DMS153 treated with DMSO at 0.1 percent for 48 hours (cell line): ENCODE measurements at regions not wholly inside any gene's neighbourhood (a gene's known extent, or its start where the extent isn't known, plus 50 kb on each side); places are given as distances from the start of the nearest gene placed in this dataset.
A peak's percentile ranks its signal among the peaks of the same experiment; 100 is the strongest.
"Not testable (repeated sequence)": the region's sequence is repeated elsewhere in the genome, so short reads cannot be mapped to it uniquely, and the experiment has no call there.

Experiments used
- DNase-seq: peaks from one replicate; lab custom pipeline; 2025; ENCODE audit not compliant: unreplicated experiment; lab: John Stamatoyannopoulos, UW

DNA sequence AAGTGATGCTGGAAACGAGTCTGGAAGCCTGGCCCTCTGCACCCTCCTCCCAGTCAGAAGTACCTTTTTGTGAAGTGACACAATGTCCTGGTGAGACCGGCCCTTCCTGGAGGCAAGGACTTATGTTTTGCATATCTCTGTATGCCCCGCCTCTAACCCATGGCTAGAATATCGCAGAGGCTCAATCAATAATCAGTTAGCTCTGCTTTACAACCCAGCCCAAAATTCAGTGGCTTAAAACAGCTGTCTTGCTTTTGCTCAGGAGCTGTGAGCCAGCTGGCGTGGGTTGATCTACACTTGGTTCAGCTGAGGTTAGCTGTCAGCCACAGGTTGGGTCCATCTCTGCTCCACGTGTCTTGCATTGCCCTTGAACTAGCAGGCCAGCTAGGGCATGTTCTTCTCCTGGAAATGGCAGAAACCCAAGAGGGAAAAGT, 98.8 kb upstream of the METTL14 start:
- no peak for DNase-seq

DNA sequence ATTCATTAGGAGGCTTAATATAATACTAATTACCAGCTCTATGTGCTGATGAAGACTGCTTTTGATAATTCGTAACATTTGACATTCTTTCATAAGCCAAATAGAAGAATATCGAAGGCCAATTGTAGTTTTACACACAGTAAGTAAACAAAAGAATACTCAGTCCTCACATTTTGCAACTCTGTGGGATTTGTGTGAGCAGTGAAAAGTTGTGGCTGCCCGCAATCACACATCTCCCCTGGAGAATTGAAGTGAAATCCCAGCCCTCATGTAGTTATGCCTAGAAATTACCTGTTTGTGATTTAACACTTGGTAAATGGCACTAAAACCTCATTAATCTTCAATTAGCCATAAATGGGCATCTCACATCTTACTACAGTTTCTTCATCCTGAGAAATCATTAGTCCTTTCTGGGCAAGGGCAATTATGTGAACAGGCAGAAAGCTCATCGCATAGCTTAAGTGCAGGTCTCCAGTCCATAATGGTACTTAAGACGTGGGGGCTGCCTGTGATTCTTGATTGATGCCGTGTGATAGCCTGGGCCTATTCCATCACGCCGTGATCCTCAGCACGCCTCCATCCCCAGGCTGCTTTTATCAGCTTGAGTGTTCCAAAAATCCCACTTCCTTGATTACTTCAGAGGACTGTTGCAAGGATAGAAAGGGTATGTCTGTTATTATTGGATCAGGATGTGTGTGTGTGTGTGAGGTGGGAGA, 97.9 kb upstream of the METTL14 start:
- DNase-seq = no peak

DNA sequence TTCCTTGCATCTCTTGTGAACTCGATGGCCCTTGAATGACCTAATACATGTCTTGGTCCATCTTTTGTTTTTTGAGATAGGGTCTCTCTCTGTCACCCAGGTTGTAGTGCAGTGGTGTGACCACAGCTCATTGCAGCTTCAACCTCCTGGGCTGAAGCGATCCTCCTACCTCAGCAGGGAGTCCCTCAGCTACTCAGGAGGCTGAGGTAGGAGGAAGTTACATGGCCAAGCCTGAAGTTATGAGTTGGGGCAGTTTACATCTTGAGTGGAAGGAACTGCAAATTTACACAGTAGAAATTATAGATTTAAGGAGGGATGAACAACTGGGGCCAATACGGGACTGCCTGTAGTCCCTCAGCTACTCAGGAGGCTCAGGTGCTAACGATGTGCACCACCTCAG, 97.2 kb upstream of the METTL14 start:
- no peak for DNase-seq

DNA sequence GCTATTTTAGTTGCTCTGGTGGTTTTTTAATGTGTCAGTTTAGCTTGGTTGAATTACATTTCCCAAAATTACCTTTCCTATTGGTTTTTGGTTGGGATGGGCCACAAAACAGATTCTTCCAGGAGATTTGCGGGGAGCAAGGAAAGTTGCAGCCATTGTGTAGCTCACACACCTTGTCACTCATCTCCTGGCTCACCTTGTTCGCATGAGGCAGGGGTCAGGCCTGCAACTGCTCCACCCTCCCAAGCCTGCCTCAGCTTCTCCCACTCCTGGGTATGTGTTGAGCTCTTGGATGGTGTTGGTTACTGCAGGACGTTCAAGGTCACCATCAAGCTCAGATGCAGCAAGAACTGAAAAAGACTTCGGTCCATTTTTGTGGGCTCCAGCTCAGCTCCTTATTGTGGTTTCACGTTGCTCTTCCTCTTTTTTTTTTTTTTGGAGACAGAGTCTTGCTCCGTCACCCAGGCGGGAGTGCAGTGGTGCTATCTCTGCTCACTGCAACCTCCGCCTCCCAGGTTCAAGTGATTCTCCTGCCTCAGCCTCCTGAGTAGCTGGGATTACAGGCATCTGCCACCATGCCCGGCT, 95.6 kb upstream of the METTL14 start:
- no peak for DNase-seq

DNA sequence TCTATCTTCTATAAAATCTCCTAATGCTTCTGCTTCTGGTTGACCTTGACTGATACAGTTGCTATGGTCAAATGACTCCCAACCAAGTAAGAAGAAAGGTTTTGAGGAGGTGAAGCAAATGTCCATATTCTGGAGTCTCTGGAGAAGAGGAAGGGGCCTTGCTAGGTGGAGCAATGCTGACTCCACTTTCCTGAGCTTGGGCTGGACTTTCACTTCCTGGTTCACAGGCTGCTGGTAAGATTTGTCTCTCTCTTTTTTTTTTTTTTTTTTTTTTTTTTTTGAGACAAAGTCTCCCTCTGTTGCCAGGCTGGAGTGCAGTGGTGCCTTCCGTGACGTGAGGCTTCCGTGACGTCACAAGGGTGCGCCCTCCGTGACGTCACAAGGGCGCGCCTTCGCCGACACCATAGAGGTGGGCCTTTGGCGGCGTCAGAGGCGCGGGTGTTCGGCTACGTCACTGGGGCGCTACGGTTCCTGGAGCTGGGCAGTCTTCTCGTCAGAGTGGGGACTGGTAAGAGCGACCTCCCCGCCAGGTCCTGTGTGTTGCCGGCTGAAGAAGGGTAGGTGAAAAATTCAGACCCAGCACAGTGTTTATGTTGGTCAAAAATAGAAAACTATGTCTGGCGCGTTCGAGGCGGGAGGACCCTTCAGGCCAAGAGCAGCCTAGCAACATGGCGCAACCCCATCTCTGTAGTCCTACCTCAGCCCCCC, 93.7 kb upstream of the METTL14 start:
- DNase-seq = peak; percentile 61

DNA sequence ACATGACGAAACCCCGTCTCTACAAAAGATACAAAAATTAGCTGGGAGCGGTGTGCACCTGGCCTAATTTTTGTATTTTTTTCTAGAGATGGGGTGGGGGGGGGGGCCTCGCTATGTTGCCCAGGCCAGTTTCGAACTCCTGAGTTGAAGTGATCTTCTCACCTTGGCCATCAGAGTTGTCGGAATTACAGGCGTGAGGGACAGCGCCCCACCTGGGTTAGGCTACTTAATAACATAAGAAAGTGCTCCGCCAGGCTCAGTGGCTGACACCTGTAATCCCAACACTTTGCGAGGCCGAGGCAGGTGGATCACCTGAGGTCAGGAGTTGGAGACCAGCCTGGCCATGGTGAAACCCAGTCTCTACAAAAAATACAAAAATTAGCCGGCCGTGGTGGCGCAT, 92.9 kb upstream of the METTL14 start:
- not testable (repeated sequence) for DNase-seq

DNA sequence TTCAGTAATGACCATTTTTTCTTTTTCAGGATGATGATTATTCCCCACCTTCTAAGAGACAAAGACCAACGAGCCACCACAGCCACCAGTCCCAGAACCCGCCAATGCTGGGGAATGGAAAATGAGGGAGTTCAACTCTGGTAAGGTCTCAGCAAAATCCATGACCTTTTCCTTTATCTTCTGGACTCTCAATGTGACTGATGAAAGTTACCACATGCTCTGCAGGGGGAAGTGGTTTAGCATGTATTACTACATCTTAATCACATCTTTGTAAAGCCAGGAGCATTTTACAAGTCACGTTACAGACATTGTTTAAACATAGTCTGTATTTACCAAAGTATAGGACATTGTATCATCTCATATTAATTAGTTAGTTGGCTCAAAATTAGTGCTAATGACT, 89.3 kb upstream of the METTL14 start:
- DNase-seq = not testable (repeated sequence)

DNA sequence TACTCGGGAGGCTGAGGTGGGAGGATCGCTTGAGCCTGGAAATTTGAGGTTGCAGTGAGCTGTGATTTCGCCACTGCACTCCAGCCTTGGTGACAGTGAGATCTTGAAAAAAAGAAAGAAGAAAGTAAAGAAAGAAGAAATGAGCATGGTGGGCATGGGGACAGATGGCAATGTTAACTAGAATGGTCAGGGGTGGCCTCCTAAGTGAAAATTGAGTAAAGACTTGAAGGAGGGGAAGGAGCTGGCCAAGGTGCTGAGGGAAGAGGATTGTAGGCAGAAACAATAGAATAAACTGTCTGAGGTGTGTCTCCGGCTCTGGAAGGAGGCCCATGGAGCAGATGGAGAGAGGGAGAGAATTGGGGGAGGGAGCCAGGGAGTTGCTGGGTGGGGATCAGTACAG, 60.1 kb upstream of the METTL14 start:
- DNase-seq = not testable (repeated sequence)

DNA sequence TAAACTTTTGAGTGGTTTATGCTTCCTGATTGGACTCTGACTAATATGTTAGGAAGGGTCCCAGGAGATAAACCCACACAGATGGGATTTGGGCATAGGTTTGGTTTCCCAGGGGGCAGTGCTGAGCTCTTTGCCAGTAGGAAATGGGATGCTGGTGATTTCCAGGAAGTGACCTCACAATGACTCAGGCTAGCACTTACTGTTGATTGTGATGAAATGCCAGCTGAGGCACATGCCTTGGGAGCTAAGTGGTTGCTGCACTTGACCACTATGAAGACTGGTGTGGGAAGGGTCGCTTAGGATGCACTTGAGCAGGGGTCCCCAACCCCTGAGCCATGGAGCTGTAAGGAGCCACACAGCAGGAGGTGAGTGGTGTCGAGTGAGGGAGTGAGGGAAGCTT, 55.5 kb upstream of the METTL14 start:
- not testable (repeated sequence) for DNase-seq

DNA sequence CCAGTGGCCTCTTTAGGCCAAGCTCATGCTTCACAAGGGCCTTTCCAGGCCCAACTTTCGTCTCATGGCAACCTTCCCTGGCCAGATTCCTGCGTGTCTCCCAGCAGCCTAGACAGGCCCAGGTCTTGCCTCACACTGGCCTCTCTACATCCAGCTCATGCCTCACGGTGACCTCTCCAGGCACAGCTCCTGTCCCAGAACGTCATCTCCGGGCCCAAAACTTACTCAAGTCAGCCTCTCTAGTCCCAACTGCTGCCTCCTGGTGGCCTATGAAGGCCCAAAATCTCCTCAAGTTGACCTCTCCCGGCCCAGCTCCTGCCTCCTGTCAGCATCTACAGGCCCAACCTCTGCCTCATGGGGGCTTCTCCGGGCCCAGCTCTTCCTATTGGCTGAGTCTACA, 54.3 kb upstream of the METTL14 start:
- DNase-seq = not testable (repeated sequence)

DNA sequence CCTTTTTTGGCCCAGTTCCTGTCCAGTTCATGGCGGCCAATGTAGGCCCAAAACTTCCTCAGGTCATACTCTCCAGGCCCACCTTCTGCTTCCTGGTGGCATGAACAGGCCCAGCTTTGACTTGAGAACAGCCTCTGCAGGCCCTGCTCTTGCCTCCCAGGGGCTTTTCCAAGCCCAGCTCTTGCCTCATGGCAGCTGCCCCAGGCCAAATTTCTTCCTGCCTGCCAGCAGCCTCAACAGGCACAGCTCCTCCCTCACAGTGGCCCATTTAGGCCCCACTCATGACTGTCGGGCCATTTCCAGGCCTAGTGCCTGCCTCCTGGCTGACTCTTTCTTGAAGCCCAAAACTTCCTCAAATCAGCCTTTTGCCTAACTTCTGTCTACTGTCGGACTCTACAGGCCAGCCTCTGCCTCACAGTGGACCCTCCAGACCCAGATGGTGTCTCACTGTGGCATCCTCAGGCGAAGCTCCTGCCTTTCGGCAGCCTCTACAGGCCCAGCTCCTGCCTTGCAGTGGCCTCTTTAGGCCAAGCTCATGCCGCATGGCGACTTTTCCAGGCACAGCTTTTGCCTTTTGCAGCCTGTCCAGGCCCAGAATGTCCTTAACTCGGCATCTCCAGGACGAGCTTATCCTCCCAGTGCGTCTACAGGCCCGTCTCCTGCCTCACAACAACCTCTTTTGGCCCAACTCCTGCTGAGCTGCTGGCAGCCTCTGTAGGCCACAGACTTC, 53.7 kb upstream of the METTL14 start:
- DNase-seq = not testable (repeated sequence)

DNA sequence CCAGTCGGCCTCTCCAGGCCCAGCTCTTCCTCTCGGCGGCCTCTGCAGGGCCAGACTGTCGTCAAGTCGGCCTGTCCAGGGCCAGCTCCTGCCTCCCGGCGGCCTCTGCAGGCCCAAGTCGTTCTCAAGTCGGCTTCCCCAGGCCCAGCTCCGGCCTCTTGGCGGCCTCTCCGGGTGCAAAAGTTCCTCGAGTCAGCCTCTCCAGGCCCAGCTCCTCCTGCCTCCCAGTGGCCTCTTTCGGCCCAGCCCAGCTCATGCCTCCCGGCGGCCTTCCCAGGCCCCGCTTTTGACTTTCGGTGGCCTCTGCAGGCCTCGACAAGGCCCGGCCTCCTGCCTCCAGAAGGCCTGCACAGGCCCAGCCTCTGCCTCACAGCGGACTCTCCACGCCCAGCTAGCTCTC, 51.7 kb upstream of the METTL14 start:
- not testable (repeated sequence) for DNase-seq

DNA sequence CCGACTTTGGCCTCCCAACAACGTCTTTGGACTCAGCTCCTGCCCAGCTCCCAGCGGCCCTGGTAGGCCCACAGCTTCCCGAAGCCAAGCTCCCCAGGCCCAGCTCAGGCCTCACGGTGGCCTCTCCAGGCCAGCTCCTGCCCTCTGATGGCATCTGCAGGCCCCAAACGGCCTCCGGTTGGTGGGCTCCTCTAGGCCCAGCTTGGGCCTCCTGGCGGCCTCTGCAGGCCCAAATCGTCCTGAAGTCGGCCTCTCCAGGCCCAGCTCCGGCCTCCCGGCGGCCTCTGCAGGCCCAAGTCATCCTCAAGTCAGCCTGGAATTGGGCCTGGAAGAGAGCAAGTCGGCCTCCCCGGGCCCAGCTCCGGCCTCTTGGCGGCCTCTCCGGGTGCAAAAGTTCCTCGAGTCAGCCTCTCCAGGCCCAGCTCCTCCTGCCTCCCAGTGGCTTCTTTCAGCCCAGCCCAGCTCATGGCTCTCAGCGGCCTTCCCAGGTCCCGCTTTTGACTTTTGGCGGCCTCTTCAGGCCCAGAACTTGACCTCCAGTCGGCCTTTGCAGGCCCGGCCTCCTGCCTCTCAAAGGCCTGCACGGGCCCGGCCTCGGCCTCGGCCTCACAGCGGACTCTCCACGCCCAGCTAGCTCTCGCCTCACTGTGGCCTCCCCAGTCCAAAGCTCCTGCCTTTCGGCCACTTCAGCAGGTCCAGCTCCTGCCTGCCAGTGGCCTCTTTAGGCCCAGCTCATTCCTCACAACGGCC, 50.9 kb upstream of the METTL14 start:
- not testable (repeated sequence) for DNase-seq
